ENCODE measurements at regions not wholly inside any gene's neighbourhood (a gene's known extent, or its start where the extent isn't known, plus 50 kb on each side); places are given as distances from the start of the nearest gene placed in this dataset.
"Not testable (repeated sequence)": the region's sequence is repeated elsewhere in the genome, so short reads cannot be mapped to it uniquely, and the experiment has no call there.

DNA sequence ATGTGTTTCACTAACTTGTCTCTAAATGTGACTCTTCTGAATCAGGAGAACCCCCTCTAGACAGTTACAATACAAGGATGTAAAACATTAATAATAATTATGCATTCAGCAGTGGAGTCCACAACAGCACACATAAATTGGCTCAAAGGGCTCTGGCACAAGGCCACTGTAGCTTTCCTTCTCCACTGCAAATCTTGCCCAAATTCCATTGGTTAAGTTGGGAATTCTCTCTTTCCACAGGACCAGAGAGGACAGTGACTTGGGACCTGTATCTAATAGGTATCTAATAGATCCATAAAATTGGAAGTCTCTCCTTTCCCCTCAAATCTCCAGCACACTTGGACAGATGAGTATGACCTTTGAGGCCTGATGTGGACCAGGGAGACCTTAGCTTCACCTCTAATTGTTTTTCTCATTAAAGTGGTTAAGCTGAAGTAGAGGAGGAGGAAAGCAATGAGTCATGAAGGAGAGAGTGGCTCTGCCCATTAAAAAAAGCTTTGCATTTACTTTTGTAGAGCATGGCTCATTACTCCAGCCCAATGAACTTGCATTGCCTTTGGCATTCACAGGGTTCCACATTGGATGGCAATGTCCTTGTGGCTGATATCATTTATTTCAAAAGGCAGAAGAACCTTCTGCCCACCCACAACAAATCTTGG is 72.3 kb upstream of the SH3RF1 start:
- peak; percentile 57 for DNase-seq (ENCODE audit: low spot score)

DNA sequence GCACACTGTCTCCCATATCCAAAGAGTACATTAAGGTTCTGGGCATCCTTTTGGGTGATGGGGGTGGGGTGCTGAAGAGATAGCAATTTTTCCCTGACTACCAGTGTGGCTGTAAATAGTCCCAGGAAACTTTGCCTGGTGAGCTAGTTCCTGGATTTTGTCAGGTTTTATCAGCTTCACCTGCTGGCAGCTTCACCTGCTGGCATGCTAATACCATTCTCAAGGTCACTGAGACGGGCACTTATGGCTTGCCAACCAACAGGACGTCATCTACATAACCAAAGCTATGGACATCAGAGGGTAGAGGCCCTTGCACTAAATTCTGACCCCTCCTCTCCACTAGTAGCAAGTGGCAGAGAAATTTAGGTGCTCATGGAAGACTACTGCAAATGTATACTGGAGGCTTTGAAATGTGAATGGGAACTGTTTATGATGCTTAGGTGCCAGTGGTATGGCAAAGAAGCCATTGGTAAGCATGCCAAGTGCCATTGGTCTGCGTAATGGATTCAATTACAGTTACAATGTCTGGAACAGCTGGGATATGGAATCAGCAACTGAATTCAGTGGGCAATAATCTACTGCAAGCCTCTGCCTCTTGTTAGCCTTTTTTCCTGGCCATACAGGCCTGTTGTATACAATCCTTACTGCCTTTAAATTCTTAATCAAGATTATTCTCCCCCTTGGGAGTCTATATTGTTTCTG is 71.6 kb upstream of the SH3RF1 start:
- DNase-seq (ENCODE audit: low spot score): no peak

DNA sequence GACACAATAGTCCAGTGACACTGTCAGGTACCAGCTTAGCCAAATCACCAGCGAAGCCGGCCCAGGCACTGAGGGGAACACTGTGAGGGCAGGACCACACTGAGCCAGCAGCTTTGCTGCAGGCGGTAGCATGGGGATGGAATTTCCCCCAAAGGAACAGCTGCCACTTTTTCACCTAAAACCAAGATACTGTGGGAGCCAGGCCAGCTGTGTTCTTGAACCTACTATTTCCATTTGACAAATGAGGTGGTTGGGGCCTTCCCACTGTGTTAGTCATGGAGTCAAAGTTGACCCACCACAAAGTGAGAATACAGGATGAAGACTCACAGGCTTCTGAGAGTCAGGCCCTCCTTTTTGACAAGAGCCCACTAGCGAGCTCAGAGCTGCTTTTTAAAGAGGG is 70.7 kb upstream of the SH3RF1 start:
- no peak for DNase-seq (ENCODE audit: low spot score)

DNA sequence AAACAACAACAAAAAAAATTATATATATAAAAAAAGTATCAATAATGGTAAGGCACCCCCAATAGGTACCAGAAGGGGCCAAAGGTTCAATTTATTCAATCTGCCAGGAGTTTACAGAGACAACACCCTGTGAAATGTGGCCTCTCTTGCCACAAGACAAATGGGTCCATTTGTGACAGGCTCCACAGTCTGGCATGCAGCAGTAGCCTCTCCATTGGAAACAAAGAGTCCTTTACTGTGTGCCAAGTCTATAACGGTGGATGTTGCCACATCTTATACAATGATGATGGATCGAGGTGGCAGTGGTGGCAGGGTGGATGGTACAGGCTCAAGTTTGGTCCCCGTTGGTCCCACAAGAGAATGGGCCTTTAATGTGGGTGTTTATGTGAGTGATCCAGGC is 70.1 kb upstream of the SH3RF1 start:
- DNase-seq (ENCODE audit: low spot score): no peak

DNA sequence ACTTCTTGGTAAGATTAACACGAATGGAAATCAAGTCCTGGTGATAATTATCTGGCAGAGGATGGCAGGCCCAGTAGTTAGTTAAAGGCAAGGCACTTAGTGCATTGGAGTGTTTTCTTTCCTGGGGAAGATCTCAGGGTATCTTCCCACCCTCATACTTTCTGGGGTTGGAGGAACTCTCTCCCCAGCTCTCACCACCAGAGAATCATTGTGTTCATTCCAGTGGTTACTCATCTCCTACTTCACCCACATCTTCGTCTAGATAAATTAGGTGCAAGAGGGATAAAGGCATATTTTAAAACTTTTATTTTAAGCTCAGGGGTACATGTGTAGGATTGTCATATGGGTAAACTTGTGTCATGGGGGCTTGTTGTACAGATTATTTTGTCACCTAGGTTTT is 67.5 kb upstream of the SH3RF1 start:
- no peak for DNase-seq (ENCODE audit: low spot score)

DNA sequence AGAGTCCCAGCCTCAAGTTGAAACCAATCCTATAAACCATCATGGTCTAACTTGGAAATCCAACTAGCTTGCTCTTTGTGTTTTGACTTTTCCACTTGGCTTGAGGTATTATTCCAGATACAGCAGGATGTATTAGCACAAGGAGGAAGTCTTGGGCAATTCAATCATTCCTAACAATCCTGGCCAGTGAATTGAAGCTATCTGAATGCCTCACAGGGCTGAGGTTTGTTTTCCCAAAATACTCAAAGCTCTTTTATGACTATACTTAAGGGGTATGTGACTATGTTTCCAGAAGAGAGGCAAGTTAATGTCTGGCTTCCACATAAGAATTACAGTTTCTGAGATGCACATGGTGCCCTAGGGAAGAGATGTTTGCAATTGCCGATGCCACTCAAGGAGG is 66.8 kb upstream of the SH3RF1 start:
- no peak for DNase-seq (ENCODE audit: low spot score)

DNA sequence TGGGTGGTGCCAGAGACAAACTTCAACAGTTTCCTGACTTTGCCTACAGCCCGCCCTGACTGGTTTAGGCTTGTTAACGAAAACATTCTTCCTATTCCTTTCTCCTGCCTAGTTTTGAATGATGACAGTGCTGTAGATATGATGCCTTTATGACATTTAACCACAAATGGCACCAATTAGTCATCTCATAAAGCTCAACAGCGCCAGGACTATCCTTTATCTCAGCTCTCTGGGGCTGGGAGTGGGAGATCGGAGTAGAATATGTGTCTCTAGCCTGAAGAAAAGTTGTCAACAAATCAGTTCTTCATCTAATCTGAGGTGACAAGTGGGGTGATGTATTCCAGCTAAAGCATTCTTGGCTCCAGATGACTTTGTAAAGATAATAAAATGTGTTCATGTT is 64.6 kb upstream of the SH3RF1 start:
- peak; percentile 48 for DNase-seq (ENCODE audit: low spot score)

DNA sequence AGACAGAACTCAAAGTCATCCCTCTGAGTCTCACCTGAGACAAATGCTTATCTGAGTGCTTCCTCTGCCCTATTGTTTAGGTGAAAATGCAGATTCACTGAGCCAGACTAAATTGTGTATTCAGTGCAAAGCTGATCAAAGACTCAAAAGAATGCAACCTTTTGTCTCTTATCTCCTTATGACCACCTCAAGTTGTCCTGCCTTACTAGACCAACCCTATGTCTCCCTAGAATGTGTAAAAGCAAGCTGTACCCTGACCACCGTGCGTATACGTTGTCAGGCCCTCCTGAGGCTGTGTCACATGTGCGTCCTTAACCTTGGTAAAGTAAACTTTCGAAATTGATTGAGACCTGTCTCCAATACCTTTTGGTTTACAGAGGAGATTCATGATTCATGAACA is 63.6 kb upstream of the SH3RF1 start:
- DNase-seq (ENCODE audit: low spot score): no peak

DNA sequence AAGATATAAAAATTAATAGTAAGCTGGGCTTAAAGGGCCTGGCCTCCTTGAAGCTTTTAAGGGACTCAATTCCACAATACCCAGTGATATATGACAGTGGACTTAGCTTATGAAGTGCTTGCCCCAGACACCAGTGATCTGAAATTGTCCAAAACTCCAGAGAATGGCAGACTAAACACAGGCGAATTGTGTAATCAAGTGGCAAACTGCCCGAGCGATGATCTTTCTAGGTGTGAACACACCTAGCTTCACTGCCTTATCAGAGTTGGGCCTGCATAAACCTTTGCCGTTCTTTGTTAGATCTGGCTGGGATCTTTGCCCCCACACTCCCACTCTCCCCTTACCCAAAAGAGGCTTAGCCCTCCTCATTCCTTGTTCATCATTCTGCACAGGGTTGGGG is 62.5 kb upstream of the SH3RF1 start:
- DNase-seq (ENCODE audit: low spot score): no peak

DNA sequence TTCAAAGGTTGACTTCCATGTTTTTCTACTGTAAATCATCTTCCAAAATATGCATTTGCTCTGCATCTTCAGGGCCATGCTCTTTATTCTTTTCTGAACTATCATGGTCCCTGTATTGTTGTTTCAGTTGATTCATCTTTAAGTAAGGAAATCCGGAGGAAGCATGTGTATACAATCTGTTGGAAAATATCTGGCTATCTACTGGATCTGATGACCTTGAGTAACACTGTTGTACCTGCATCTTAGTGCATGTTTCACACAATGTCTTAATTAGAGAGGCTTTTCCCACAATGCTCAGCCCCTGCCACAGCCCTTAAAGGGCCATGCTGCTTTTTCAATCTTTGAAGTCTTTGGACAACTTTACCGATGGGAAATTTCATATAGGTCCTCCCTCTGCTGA is 61.8 kb upstream of the SH3RF1 start:
- no peak for DNase-seq (ENCODE audit: low spot score)

DNA sequence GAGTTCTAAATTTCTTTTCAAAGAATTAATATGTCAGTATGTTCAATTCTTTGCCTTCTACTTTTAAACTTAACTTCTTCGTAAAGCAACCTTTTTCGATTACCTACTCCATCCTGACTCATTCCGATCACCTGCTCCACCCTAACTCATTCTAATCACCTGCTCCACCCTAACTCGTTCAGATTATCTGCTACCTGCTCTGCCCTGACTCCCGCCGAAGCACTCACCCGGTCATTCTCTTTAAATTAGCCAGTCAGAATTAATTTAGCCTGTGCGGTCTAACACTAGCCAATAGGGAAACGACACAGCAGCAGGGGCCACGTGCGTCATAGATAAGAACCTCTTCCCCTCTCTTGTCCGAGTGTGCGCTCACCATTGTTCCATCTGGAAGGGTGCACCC is 60.1 kb upstream of the SH3RF1 start:
- DNase-seq (ENCODE audit: low spot score): no peak

DNA sequence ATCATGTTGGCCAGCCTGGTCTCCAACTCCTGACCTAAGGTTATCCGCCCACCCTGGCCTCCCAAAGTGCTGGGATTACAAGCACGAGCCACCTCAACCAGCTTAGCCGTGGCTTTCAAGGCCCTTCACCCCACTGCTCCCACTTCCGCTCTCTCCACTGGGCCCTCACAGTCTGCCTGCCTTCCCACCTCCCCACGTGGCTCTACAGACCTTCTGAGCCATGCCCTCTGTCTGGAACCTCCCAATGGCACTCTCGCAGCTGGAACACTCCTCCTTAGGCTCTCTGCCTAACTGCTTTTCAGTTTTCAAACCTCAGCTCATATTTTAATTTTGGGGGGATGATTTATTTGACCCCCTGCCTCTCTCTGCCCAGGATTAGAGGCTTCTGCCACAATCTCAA is 59.3 kb upstream of the SH3RF1 start:
- DNase-seq (ENCODE audit: low spot score): no peak

DNA sequence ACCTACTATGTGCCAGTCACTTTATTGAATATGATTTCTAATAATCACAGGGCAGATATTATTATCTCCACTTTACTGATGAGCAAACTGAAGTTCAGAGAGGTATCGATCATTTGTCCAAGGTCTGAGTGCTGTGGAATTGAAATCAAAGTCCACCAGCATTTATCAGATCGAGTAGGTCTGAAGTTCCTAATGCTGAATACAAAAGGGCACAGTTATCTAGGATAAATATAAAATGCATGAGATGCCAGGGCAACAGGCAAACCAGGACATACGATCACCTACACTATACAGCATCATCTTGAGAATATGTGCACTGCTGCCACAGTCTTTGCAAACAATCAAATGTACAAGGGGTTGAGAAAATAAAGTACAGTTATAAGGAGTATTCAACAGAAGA is 57.2 kb upstream of the SH3RF1 start:
- DNase-seq (ENCODE audit: low spot score): no peak

DNA sequence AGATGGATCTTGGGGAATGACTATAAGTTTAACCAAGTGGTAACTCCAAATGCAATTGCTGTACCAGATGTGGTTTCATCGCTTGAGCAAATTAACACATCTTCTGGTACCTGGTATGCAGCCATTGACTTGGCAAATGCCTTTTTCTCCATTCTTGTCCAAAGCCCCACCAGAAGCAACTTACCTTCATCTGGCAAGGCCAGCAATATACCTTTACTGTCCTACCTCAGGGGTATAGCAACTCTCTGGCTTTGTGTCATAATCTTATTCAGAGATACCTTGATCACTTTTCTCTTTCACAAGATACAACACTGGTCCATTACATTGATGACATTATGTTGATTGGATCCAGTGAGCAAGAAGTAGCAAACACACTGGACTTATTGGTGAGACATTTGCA is 53.2 kb upstream of the SH3RF1 start:
- DNase-seq (ENCODE audit: low spot score): not testable (repeated sequence)

DNA sequence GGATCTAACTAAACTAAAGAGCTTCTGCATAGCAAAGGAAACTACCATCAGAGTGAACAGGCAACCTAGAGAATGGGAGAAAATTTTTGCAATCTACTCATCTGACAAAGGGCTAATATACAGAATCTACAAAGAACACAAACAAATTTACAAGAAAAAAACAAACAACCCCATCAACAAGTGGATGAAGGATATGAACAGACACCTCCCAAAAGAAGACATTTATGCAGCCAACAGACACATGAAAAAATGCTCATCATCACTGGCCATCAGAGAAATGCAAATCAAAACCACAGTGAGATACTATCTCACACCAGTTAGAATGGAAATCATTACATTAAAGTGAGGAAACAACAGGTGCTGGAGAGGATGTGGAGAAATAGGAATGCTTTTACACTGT is 52.1 kb upstream of the SH3RF1 start:
- not testable (repeated sequence) for DNase-seq (ENCODE audit: low spot score)

All from A172 (cell line).